ENCODE measurements at regions not wholly inside any gene's neighbourhood (a gene's known extent, or its start where the extent isn't known, plus 50 kb on each side); places are given as distances from the start of the nearest gene placed in this dataset.

DNA sequence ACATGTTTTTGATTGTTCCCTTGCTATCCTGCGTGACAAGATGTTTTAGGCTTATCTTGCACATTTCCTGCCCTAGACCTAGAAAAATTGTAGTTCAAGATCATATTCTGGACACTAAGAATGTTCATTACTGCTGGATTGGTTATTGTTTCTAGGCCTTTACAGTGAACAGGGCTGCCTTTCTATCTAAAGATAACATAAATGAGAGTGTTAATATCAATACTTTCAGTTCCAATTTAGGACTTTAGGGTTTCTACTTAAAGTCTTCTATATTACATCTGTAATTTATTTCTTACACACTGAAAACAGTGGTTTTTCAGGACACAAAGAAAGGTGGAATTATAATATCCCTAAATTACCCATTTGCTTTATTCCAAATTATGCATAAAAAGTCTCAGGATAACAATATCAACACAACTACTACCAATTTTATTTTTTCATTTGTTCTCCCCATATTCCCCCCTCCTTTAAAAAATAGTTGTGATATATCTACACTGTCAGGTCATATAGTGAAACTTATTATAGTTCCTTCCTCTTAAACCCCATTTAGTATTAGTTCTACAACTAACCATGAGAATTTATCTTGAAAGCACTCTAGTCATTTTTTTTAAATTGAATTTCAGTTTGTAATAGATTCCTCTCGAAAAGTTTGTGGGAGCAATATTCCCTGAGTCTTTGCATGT lies 293.9 kb upstream of the RIOK2 start:
- CTCF ChIA-PET = no interaction called here
- TF ChIP-seq CTCF (IDR thresholded peaks at IDR 0.05; ENCODE audit: control extremely low read depth, extremely low read depth, low read depth, missing control alignments) = no peak
- no peak for DNase-seq (ENCODE audit: extremely low spot score)
- POLR2A ChIA-PET = interaction anchor here (0.6 kb wide), 1 partner anchor 1051 kb away, joined by 7 read pairs; no protein-coding TSS in a partner anchor

DNA sequence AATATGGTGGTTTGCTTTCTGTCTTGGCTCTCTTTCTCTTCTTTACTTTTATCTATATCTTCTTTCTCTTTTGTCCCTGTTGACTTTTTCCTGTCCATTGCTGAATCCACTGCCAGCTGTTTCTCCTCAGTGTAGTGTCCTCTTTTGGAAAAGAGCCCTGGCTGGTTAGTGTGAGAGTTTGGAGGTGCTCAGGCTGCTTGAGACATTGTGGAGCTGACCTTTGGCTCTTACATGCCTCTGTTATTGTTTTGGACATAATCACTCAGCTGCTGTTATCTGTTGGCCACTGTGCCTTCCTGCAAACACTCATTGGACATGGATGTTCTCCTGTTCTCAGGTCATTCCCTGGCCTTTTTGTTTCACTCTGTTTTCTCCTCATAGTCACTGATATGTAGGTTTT lies 295.4 kb upstream of the RIOK2 start:
- no peak for DNase-seq (ENCODE audit: extremely low spot score)
- ChIA-PET POLR2A (no interaction called here), CTCF (interaction anchor here (1.0 to 2.8 kb wide), 3 partner anchors 10 to 15 kb away, joined by 3 to 9 read pairs (median 3); no protein-coding TSS in a partner anchor)
- TF ChIP-seq CTCF (IDR thresholded peaks at IDR 0.05; ENCODE audit: control extremely low read depth, extremely low read depth, low read depth, missing control alignments) = no peak

DNA sequence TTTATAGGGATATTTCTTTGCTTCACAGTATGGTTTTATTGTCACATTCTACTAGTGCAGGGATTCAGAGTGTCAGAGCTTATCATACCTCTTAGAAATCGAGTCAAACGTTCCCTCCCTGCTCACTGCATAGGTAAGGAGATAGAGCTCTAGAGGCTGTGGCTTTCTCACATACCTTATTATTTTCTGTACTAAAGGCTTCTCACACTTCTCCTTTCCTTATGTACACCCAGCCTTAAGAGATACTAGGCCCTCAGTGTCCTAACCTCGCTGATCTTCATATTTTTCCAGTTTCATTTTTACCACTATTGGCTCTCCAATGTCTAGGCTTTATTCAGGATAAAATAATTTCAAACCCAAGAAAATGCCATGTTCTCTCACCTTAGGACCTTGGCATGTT lies 297.3 kb upstream of the RIOK2 start:
- no peak for TF ChIP-seq CTCF (IDR thresholded peaks at IDR 0.05; ENCODE audit: control extremely low read depth, extremely low read depth, low read depth, missing control alignments)
- CTCF ChIA-PET = interaction anchor here (0.7 to 2.8 kb wide), 2 partner anchors 8 to 11 kb away, joined by 3 to 9 read pairs; no protein-coding TSS in a partner anchor
- no peak for DNase-seq (ENCODE audit: extremely low spot score)
- POLR2A ChIA-PET = no interaction called here

DNA sequence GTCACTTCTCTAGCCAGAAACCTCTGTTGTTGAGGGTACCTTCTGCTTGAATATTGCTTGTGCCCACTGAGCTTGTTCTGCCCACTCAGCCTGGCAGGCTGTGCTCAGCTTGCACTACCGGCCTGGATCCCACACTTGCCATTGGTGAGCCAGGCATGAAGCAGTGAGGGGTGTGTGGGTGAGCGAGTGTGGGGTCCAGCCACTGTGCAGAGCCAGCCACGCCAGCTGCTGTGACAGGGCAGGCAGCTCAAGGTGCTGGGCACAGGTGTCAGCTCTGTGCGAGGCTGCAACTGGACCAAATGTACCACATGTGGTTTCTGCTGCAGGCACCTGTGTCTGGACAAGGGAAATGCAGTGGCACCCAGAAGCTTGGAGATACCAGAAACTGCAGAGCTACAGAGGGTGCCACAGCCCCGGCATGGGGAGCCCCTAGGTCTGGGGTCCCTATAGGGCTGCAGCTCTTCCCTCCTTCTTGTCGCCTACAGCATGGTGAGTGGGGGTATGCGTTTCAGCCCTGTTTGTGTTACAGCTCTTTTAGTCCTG lies 305.1 kb upstream of the RIOK2 start:
- ChIA-PET POLR2A (no interaction called here), CTCF (interaction anchor here (0.6 to 2.2 kb wide), 7 partner anchors 9 to 71 kb away, joined by 3 to 9 read pairs (median 4); no protein-coding TSS in a partner anchor)
- no peak for DNase-seq (ENCODE audit: extremely low spot score)
- TF ChIP-seq CTCF (IDR thresholded peaks at IDR 0.05; ENCODE audit: control extremely low read depth, extremely low read depth, low read depth, missing control alignments) = no peak

- ChIA-PET CTCF (interaction anchor here (1.2 to 2.2 kb wide), 3 partner anchors 10 to 45 kb away, joined by 4 to 9 read pairs (median 7); no protein-coding TSS in a partner anchor), POLR2A (no interaction called here)
- TF ChIP-seq CTCF (IDR thresholded peaks at IDR 0.05; ENCODE audit: control extremely low read depth, extremely low read depth, low read depth, missing control alignments) = no peak
- no peak for DNase-seq (ENCODE audit: extremely low spot score)
Measured at GRCh38 chr5:97489010-97489840, 306.2 kb upstream of the RIOK2 start.

- no peak for TF ChIP-seq CTCF (IDR thresholded peaks at IDR 0.05; ENCODE audit: control extremely low read depth, extremely low read depth, low read depth, missing control alignments)
- POLR2A ChIA-PET = no interaction called here
- CTCF ChIA-PET = no interaction called here
- DNase-seq (ENCODE audit: extremely low spot score) = no peak
Measured at GRCh38 chr5:97494465-97494864, 311.4 kb upstream of the RIOK2 start.

Measured in GM10248 (cell line).